H1 (cell line): ENCODE measurements at regions not wholly inside any gene's neighbourhood (a gene's known extent, or its start where the extent isn't known, plus 50 kb on each side); places are given as distances from the start of the nearest gene placed in this dataset.

ENCODE experiments used
- CTCF ChIA-PET: fragments of 300-600 bp; sonication (Branson Sonifier 250); formaldehyde crosslinking; loops from one replicate; lab custom pipeline; 2021; ENCODE audit not compliant: partially characterized antibody; lab: Charles Lee
- POLR2A ChIA-PET: fragments of 300-600 bp; sonication (Branson Sonifier 250); formaldehyde crosslinking; loops from one replicate; lab custom pipeline; 2021; ENCODE audit warnings: inconsistent platforms; ENCODE audit not compliant: partially characterized antibody; lab: Charles Lee
- DNase-seq, 2 experiments: peaks; one replicate each; pipeline versions ENCODE4 v3.0.0 to v3.0.0-alpha.2; 2010 to 2022; ENCODE audit warnings: low spot score in 2 of 2, low read depth in 1 of 2, mixed read lengths in 1 of 2
- FAIRE-seq: peaks from 2 replicates; lab custom pipeline; 2011; peaks lifted over from hg19 to GRCh38; lab: Jason Lieb, UNC
- H2AFZ ChIP-seq: 2 replicates; pipeline ENCODE4 v1.8.1; 2012; ENCODE audit warnings: low read length, inconsistent platforms
- H2AK5ac ChIP-seq: 2 replicates; pipeline ENCODE4 v1.6.1; 2013; ENCODE audit warnings: low read depth, low read length
- H2BK120ac ChIP-seq: replicated peaks from 2 replicates; pipeline ENCODE3; 2013; ENCODE audit warnings: low read depth, low read length, inconsistent platforms
- H2BK12ac ChIP-seq: 2 replicates; pipeline ENCODE4 v1.6.1; 2013; ENCODE audit warnings: low read depth, low read length
- H2BK15ac ChIP-seq: 2 replicates; pipeline ENCODE4 v1.6.1; 2013; ENCODE audit warnings: low read length
- H2BK20ac ChIP-seq: 2 replicates; pipeline ENCODE4 v1.6.1; 2013; ENCODE audit warnings: low read length
- H2BK5ac ChIP-seq: 2 replicates; pipeline ENCODE4 v1.6.1; 2013; ENCODE audit warnings: low read depth, low read length
- H3K14ac ChIP-seq: 2 replicates; pipeline ENCODE4 v1.6.1; 2013; ENCODE audit warnings: inconsistent platforms; ENCODE audit not compliant: insufficient read length
- H3K18ac ChIP-seq: 2 replicates; pipeline ENCODE4 v1.6.1; 2013; ENCODE audit warnings: low read length; ENCODE audit errors: extremely low read depth
- H3K23ac ChIP-seq: 2 replicates; pipeline ENCODE4 v1.6.1; 2013; ENCODE audit warnings: inconsistent platforms; ENCODE audit not compliant: insufficient read length
- H3K23me2 ChIP-seq: 2 replicates; pipeline ENCODE4 v1.6.1; 2013; ENCODE audit warnings: low read depth, low read length
- H3K27ac ChIP-seq: 2 replicates; pipeline ENCODE4 v1.6.1; 2011; ENCODE audit warnings: low read depth, low read length, inconsistent platforms
- H3K27me3 ChIP-seq, 4 experiments: replicated peaks in 1 of 4; 1 replicate in 1 of 4; 2 replicates in 3 of 4; pipeline versions ENCODE4 v1.6.1 to v1.8.1; 2011 to 2013; ENCODE audit warnings: low read length in 3 of 4, mild to moderate bottlenecking in 3 of 4, inconsistent platforms in 2 of 4, mixed read lengths in 2 of 4, moderate library complexity in 1 of 4; ENCODE audit not compliant: control insufficient read depth in 3 of 4, insufficient read depth in 3 of 4; ENCODE audit errors: extremely low read depth in 1 of 4
- H3K36me3 ChIP-seq, 4 experiments: 2 replicates each; pipeline versions ENCODE4 v1.6.1 to v1.8.1; 2011 to 2013; ENCODE audit warnings: mild to moderate bottlenecking in 4 of 4, low read length in 3 of 4, moderate library complexity in 2 of 4, control low read depth in 1 of 4, inconsistent platforms in 1 of 4; ENCODE audit not compliant: insufficient read depth in 4 of 4, control insufficient read depth in 2 of 4
- H3K4ac ChIP-seq: replicated peaks from 2 replicates; pipeline ENCODE3; 2013; ENCODE audit warnings: low read length, low read depth, mixed read lengths, inconsistent platforms; ENCODE audit not compliant: insufficient read length
- H3K4me1 ChIP-seq, 4 experiments: replicated peaks in 1 of 4; 1 replicate in 1 of 4; 2 replicates in 3 of 4; pipeline versions ENCODE4 v1.6.1 to v1.8.1; 2011 to 2013; ENCODE audit warnings: low read length in 3 of 4, inconsistent platforms in 2 of 4, mixed read lengths in 1 of 4; ENCODE audit not compliant: insufficient read depth in 4 of 4, control insufficient read depth in 3 of 4
- H3K4me2 ChIP-seq, 2 experiments: 2 replicates each; pipeline versions ENCODE4 v1.6.1 to v1.8.1; 2011 to 2013; ENCODE audit warnings: low read depth in 2 of 2, low read length in 2 of 2, control low read depth in 1 of 2, inconsistent platforms in 1 of 2, mild to moderate bottlenecking in 1 of 2; ENCODE audit not compliant: insufficient read depth in 1 of 2
- H3K4me3 ChIP-seq, 4 experiments: fragments of 200-600, 300-600 bp in 1 of 4; sonication (generic), shearing (Covaris generic), sonication (Bioruptor Twin) in 1 of 4; 2 replicates each; pipeline versions ENCODE4 v1.5.1 to v1.8.1; 2011 to 2016; ENCODE audit warnings: low read length in 4 of 4, low read depth in 3 of 4, control low read depth in 2 of 4, inconsistent platforms in 2 of 4, mild to moderate bottlenecking in 2 of 4, mixed read lengths in 1 of 4, moderate library complexity in 1 of 4; ENCODE audit not compliant: insufficient read depth in 2 of 4; ENCODE audit errors: extremely low read depth in 1 of 4
- H3K56ac ChIP-seq: replicated peaks from 2 replicates; pipeline ENCODE3; 2013; ENCODE audit warnings: low read depth, mild to moderate bottlenecking, mixed read lengths, low read length, inconsistent platforms; ENCODE audit not compliant: insufficient read length
- H3K79me1 ChIP-seq: 2 replicates; pipeline ENCODE4 v1.6.1; 2013; ENCODE audit warnings: low read depth, low read length, control low read depth
- H3K79me2 ChIP-seq, 2 experiments: 2 replicates each; pipeline versions ENCODE4 v1.6.1 to v1.8.1; 2012 to 2013; ENCODE audit warnings: low read length in 2 of 2, mild to moderate bottlenecking in 2 of 2, inconsistent platforms in 1 of 2; ENCODE audit not compliant: insufficient read depth in 2 of 2, control insufficient read depth in 1 of 2
- H3K9ac ChIP-seq, 4 experiments: replicated peaks in 1 of 4; 1 replicate in 1 of 4; 2 replicates in 3 of 4; pipeline versions ENCODE4 v1.6.1 to v1.8.1; 2011 to 2013; ENCODE audit warnings: low read depth in 3 of 4, low read length in 3 of 4, control low read depth in 2 of 4, mild to moderate bottlenecking in 2 of 4, moderate library complexity in 2 of 4, inconsistent platforms in 1 of 4; ENCODE audit errors: extremely low read depth in 1 of 4
- H3K9me3 ChIP-seq, 2 experiments: 2 replicates each; pipeline versions ENCODE4 v1.6.1 to v1.8.1; 2012 to 2013; ENCODE audit warnings: mild to moderate bottlenecking in 2 of 2, moderate library complexity in 2 of 2, control low read depth in 1 of 2, inconsistent platforms in 1 of 2, low read depth in 1 of 2, low read length in 1 of 2, mixed read lengths in 1 of 2; ENCODE audit not compliant: insufficient read depth in 2 of 2
- H4K20me1 ChIP-seq, 2 experiments: replicated peaks in 1 of 2; 2 replicates each; pipeline versions ENCODE3 to v1.8.1; 2011 to 2013; ENCODE audit warnings: inconsistent platforms in 2 of 2, low read length in 2 of 2, mild to moderate bottlenecking in 1 of 2; ENCODE audit not compliant: insufficient read depth in 2 of 2, control insufficient read depth in 1 of 2
- H4K5ac ChIP-seq: 2 replicates; pipeline ENCODE4 v1.6.1; 2013; ENCODE audit warnings: low read length, low read depth, mixed read lengths, inconsistent platforms; ENCODE audit not compliant: insufficient read length
- H4K8ac ChIP-seq: 2 replicates; pipeline ENCODE4 v1.8.0; 2013; ENCODE audit warnings: mild to moderate bottlenecking, moderate library complexity, low read length, inconsistent platforms; ENCODE audit not compliant: insufficient read depth; ENCODE audit errors: extremely low read depth
- H4K91ac ChIP-seq: replicated peaks from 2 replicates; pipeline ENCODE3; 2013; ENCODE audit warnings: low read length, mixed read lengths, inconsistent platforms; ENCODE audit not compliant: insufficient read length
- CBX5 ChIP-seq: fragments of 300-800, 300-1000 bp; sonication (generic); IDR thresholded peaks from 2 replicates; pipeline ENCODE4 v1.7.1; 2016; ENCODE audit warnings: antibody characterized with exemption, low read length, low read depth
- EGR1 ChIP-seq: IDR thresholded peaks from 2 replicates; pipeline ENCODE4 v1.6.1; 2011; ENCODE audit warnings: low read depth, low read length, borderline replicate concordance
- GTF2F1 ChIP-seq: IDR thresholded peaks from 2 replicates; pipeline ENCODE4 v1.6.1; 2012; ENCODE audit warnings: low read depth, low read length, improper control_type of control experiment, borderline replicate concordance
- HDAC2 ChIP-seq, 2 experiments: fragments of 300-600 bp in 1 of 2; sonication (generic) in 1 of 2; IDR thresholded peaks; 2 replicates each; pipeline ENCODE4 v1.6.1; 2011 to 2012; ENCODE audit warnings: low read depth in 2 of 2, low read length in 2 of 2, mild to moderate bottlenecking in 2 of 2, moderate library complexity in 2 of 2, borderline replicate concordance in 1 of 2, inconsistent platforms in 1 of 2
- KDM4A ChIP-seq: IDR thresholded peaks from one replicate; pipeline ENCODE4 v1.7.1; 2012; ENCODE audit warnings: low read depth, mild to moderate bottlenecking, moderate library complexity, low read length, inconsistent platforms; ENCODE audit not compliant: severe bottlenecking
- PHF8 ChIP-seq: fragments of 200-600 bp; sonication (generic); conservative IDR thresholded peaks from 2 replicates; pipeline ENCODE4 v1.7.1; 2012; ENCODE audit warnings: low read depth, mild to moderate bottlenecking, inconsistent platforms, low read length, moderate library complexity
- SIN3A ChIP-seq, 2 experiments: IDR thresholded peaks in 1 of 2; conservative IDR thresholded peaks in 1 of 2; 2 replicates each; pipeline ENCODE4 v1.6.1; 2011 to 2012; ENCODE audit warnings: low read length in 2 of 2, improper control_type of control experiment in 1 of 2, low read depth in 1 of 2, mild to moderate bottlenecking in 1 of 2
- SP4 ChIP-seq: IDR thresholded peaks from 2 replicates; pipeline ENCODE4 v1.6.1; 2012; ENCODE audit warnings: low read length, inconsistent platforms
- TAF1 ChIP-seq: IDR thresholded peaks from 2 replicates; pipeline ENCODE4 v1.6.1; 2011; ENCODE audit warnings: mild to moderate bottlenecking, low read depth, low read length
- TCF12 ChIP-seq: IDR thresholded peaks from 2 replicates; pipeline ENCODE4 v1.6.1; 2011; ENCODE audit warnings: low read depth, mild to moderate bottlenecking, low read length
- WGBS, 2 experiments: shearing (Covaris generic) in 1 of 2; methylation state at CpG; one replicate each; pipeline versions ENCODE4 v1.1.6 to v1.1.7; 2013 to 2015; ENCODE audit warnings: low lambda C conversion rate in 2 of 2, mixed read lengths in 2 of 2, inconsistent platforms in 1 of 2, low coverage in 1 of 2, missing lambda C conversion rate in 1 of 2; ENCODE audit not compliant: insufficient replicate concordance in 2 of 2, insufficient coverage in 1 of 2, insufficient read length in 1 of 2; ENCODE audit errors: extremely low coverage in 1 of 2, missing lambda C conversion rate in 1 of 2; 5-methylcytosine and 5-hydroxymethylcytosine counted together
- TF ChIP-seq, protein P1 (sequence below): IDR thresholded peaks from 2 replicates; pipeline ENCODE4 v1.6.1; 2011; ENCODE audit warnings: low read length, improper control_type of control experiment
- TF ChIP-seq, protein P2 (sequence below): IDR thresholded peaks from 2 replicates; pipeline ENCODE4 v1.6.1; 2011; ENCODE audit warnings: low read depth, mild to moderate bottlenecking, low read length; ENCODE audit not compliant: insufficient read depth

DNA sequence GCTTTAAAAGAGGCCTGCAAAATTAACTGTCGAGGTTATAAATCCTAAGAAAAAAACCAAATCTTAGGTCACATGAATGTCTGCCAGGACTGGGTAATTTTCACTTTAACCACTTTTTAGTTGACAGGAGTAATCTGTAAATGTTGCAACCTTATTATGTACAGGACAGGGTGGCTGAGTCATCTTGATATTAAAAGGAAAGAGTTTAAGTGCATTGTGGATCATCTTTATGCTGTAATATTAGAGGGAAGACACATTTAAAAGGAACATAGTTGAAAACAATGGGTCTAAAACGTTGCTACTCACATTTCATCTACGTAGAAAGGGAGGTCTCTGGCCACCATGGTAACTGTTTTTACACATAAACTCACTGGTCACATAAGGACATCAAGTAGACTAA is 115.5 kb downstream of the LSMEM1 start:
- no peaks in the 10 kb centered on the region for H3K27me3 ChIP-seq
- no peak for FAIRE-seq
- no peak overlapping the region for H3K23ac ChIP-seq
- no peaks in the 10 kb centered on the region for H3K23me2 ChIP-seq
- WGBS, 2 experiments: 93% methylated on average over 3 of the region's 3 CpGs; no CpG with 5 or more reads in 1 of the 2 experiments
- H3K9me3 ChIP-seq: no peaks in the 10 kb centered on the region
- no peak overlapping the region for H3K9ac ChIP-seq
- no peak overlapping the region for H3K18ac ChIP-seq
- no peak overlapping the region for H3K4ac ChIP-seq
- DNase-seq: no peak
- POLR2A ChIA-PET: no interaction called here
- H2AFZ ChIP-seq: no peak overlapping the region
- no peaks in the 10 kb centered on the region for H4K20me1 ChIP-seq
- no peak overlapping the region for H3K14ac ChIP-seq
- H3K79me1 ChIP-seq: no peaks in the 10 kb centered on the region
- CTCF ChIA-PET: no interaction called here
- no peak overlapping the region for H4K5ac ChIP-seq
- no peaks in the 10 kb centered on the region for H3K36me3 ChIP-seq
- H4K91ac ChIP-seq: no peak overlapping the region
- no peak overlapping the region for H3K4me3 ChIP-seq
- no peak overlapping the region for H2AK5ac ChIP-seq
- TF ChIP-seq KDM4A: no peak
- no peak for TF ChIP-seq HDAC2 (IDR thresholded peaks at IDR 0.05; ENCODE audit: borderline replicate concordance in 1 of 2, low read depth in 2 of 2, low read length in 2 of 2)
- no peak for TF ChIP-seq GTF2F1
- no peak for TF ChIP-seq TAF1
- no peak for TF ChIP-seq PHF8
- TF ChIP-seq EGR1: no peak
- TF ChIP-seq CBX5: no peak
- TF ChIP-seq, protein P1, sequence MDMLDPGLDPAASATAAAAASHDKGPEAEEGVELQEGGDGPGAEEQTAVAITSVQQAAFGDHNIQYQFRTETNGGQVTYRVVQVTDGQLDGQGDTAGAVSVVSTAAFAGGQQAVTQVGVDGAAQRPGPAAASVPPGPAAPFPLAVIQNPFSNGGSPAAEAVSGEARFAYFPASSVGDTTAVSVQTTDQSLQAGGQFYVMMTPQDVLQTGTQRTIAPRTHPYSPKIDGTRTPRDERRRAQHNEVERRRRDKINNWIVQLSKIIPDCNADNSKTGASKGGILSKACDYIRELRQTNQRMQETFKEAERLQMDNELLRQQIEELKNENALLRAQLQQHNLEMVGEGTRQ: no peak
- no peak for TF ChIP-seq TCF12
- no peak for TF ChIP-seq SP4
- TF ChIP-seq SIN3A (conservative IDR thresholded peaks at IDR 0.05 in 1 of 2, IDR thresholded peaks at IDR 0.05 in 1 of 2; ENCODE audit: low read depth in 1 of 2, low read length in 2 of 2): no peak
- TF ChIP-seq, protein P2, sequence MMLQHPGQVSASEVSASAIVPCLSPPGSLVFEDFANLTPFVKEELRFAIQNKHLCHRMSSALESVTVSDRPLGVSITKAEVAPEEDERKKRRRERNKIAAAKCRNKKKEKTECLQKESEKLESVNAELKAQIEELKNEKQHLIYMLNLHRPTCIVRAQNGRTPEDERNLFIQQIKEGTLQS: no peak
- H3K79me2 ChIP-seq: no peaks in the 10 kb centered on the region
- no peak overlapping the region for H2BK5ac ChIP-seq
- no peak overlapping the region for H3K4me2 ChIP-seq
- H2BK12ac ChIP-seq: no peak overlapping the region
- H2BK120ac ChIP-seq: no peak overlapping the region
- H3K56ac ChIP-seq: no peak overlapping the region
- no peak overlapping the region for H2BK15ac ChIP-seq
- H4K8ac ChIP-seq: no peak overlapping the region
- no peak overlapping the region for H2BK20ac ChIP-seq
- H3K4me1 ChIP-seq: no peaks in the 10 kb centered on the region
- H3K27ac ChIP-seq: no peak overlapping the region
